IPS-11a (cell line): ENCODE measurements at regions not wholly inside any gene's neighbourhood (a gene's known extent, or its start where the extent isn't known, plus 50 kb on each side); places are given as distances from the start of the nearest gene placed in this dataset.

Source experiments
- H3K4me3 ChIP-seq: one replicate; pipeline ENCODE4 v1.5.1; 2013; ENCODE audit warnings: low read depth, low read length, control low read depth

GRCh38 chr17:70775679-70776078 is 606.3 kb downstream of the KCNJ2 start:
- H3K4me3 ChIP-seq, result no peak overlapping the region

- no peak overlapping the region for H3K4me3 ChIP-seq
Measured at GRCh38 chr17:70776441-70776840, 607.1 kb downstream of the KCNJ2 start.

- no peak overlapping the region for H3K4me3 ChIP-seq
Measured at GRCh38 chr17:70780031-70780430, 610.7 kb downstream of the KCNJ2 start.

- no peak overlapping the region for H3K4me3 ChIP-seq
Measured at GRCh38 chr17:70786081-70786480, 616.7 kb downstream of the KCNJ2 start.

GRCh38 chr17:70787721-70788300 is 618.5 kb downstream of the KCNJ2 start:
- no peak overlapping the region for H3K4me3 ChIP-seq

GRCh38 chr17:70791748-70792443 is 622.6 kb downstream of the KCNJ2 start:
- H3K4me3 ChIP-seq, result no peak overlapping the region

GRCh38 chr17:70794738-70795137 is 625.4 kb downstream of the KCNJ2 start:
- no peak overlapping the region for H3K4me3 ChIP-seq

GRCh38 chr17:70795620-70796019 is 626.3 kb downstream of the KCNJ2 start:
- H3K4me3 ChIP-seq, result no peak overlapping the region

GRCh38 chr17:70796757-70797156 is 627.4 kb downstream of the KCNJ2 start:
- no peak overlapping the region for H3K4me3 ChIP-seq

- H3K4me3 ChIP-seq, result no peak overlapping the region
Measured at GRCh38 chr17:70797166-70797565, 627.8 kb downstream of the KCNJ2 start.

GRCh38 chr17:70804161-70804560 is 634.8 kb downstream of the KCNJ2 start:
- H3K4me3 ChIP-seq, result no peak overlapping the region

GRCh38 chr17:70808596-70808995 is 639.3 kb downstream of the KCNJ2 start:
- no peak overlapping the region for H3K4me3 ChIP-seq

- no peak overlapping the region for H3K4me3 ChIP-seq
Measured at GRCh38 chr17:70810609-70811008, 641.3 kb downstream of the KCNJ2 start.

- no peak overlapping the region for H3K4me3 ChIP-seq
Measured at GRCh38 chr17:70813355-70813930, 644.1 kb downstream of the KCNJ2 start.

GRCh38 chr17:70819183-70819582 is 649.9 kb downstream of the KCNJ2 start:
- no peak overlapping the region for H3K4me3 ChIP-seq

- H3K4me3 ChIP-seq, result no peak overlapping the region
Measured at GRCh38 chr17:70820276-70820675, 650.9 kb downstream of the KCNJ2 start.

- H3K4me3 ChIP-seq, result no peak overlapping the region
Measured at GRCh38 chr17:70825321-70826125, 656.2 kb downstream of the KCNJ2 start.

- no peak overlapping the region for H3K4me3 ChIP-seq
Measured at GRCh38 chr17:70829876-70830275, 660.5 kb downstream of the KCNJ2 start.

GRCh38 chr17:70834039-70834438 is 664.7 kb downstream of the KCNJ2 start:
- H3K4me3 ChIP-seq, result no peak overlapping the region

GRCh38 chr17:70848785-70849184 is 679.5 kb downstream of the KCNJ2 start:
- H3K4me3 ChIP-seq, result no peak overlapping the region

- no peak overlapping the region for H3K4me3 ChIP-seq
Measured at GRCh38 chr17:70855401-70856054, 686.2 kb downstream of the KCNJ2 start.
